Neural cell (in vitro differentiated cells): ENCODE measurements at regions not wholly inside any gene's neighbourhood (a gene's known extent, or its start where the extent isn't known, plus 50 kb on each side); places are given as distances from the start of the nearest gene placed in this dataset.

Experiments
- H2AFZ ChIP-seq: fragments of 200-600, 300-800 bp; sonication (generic), shearing (Covaris generic); 2 replicates; pipeline ENCODE4 v1.6.0; 2014; ENCODE audit warnings: low read depth, mild to moderate bottlenecking, antibody characterized with exemption, low read length, moderate library complexity
- H3F3A ChIP-seq: fragments of 200-600 bp; shearing (Covaris generic); 2 replicates; pipeline ENCODE4 v1.6.1; 2016; ENCODE audit warnings: mild to moderate bottlenecking, moderate library complexity, mixed read lengths, antibody characterized with exemption, low read length; ENCODE audit not compliant: insufficient read depth, poor library complexity, severe bottlenecking
- H3K27ac ChIP-seq: fragments of 200-600, 300-800 bp; sonication (generic), shearing (Covaris generic); 2 replicates; pipeline ENCODE4 v1.5.1; 2014; ENCODE audit warnings: mild to moderate bottlenecking, low read length, moderate library complexity
- H3K27me3 ChIP-seq: fragments of 300-800, 200-600 bp; sonication (generic), shearing (Covaris generic); 2 replicates; pipeline ENCODE4 v1.6.0; 2014; ENCODE audit warnings: mild to moderate bottlenecking, low read depth, low read length, moderate library complexity; ENCODE audit not compliant: insufficient read depth
- H3K36me3 ChIP-seq: fragments of 300-800, 200-600 bp; sonication (generic), shearing (Covaris generic); 2 replicates; pipeline ENCODE4 v1.5.1; 2014; ENCODE audit warnings: mild to moderate bottlenecking, antibody characterized with exemption, low read length, moderate library complexity; ENCODE audit not compliant: insufficient read depth
- H3K4me2 ChIP-seq: fragments of 300-800, 200-600 bp; sonication (generic), shearing (Covaris generic); 2 replicates; pipeline ENCODE4 v1.6.0; 2014; ENCODE audit warnings: mild to moderate bottlenecking, low read length
- H3K4me3 ChIP-seq: fragments of 300-800, 200-600 bp; sonication (generic), shearing (Covaris generic); 2 replicates; pipeline ENCODE4 v1.5.1; 2014; ENCODE audit warnings: mild to moderate bottlenecking, low read length, moderate library complexity
- H3K79me2 ChIP-seq: fragments of 200-600 bp; shearing (Covaris generic); replicated peaks from 2 replicates; pipeline ENCODE4 v1.6.0; 2014; ENCODE audit warnings: mild to moderate bottlenecking, low read length, moderate library complexity; ENCODE audit not compliant: insufficient read depth
- H3K9ac ChIP-seq: fragments of 300-800, 200-600 bp; sonication (generic), shearing (Covaris generic); 2 replicates; pipeline ENCODE4 v1.6.1; 2016; ENCODE audit warnings: mild to moderate bottlenecking, low read length, mixed read lengths
- H3K9me2 ChIP-seq: fragments of 200-600 bp; shearing (Covaris generic); 2 replicates; pipeline ENCODE4 v1.6.1; 2016; ENCODE audit warnings: mild to moderate bottlenecking, low read length, mixed read lengths; ENCODE audit not compliant: insufficient read depth
- H3K9me3 ChIP-seq: fragments of 200-600, 300-800 bp; sonication (generic), shearing (Covaris generic); 2 replicates; pipeline ENCODE4 v1.6.1; 2016; ENCODE audit warnings: mild to moderate bottlenecking, mixed run types, low read length, moderate library complexity, mixed read lengths
- H4K20me1 ChIP-seq: fragments of 200-600 bp; shearing (Covaris generic); 2 replicates; pipeline ENCODE4 v1.6.1; 2016; ENCODE audit warnings: mild to moderate bottlenecking, mixed run types; ENCODE audit not compliant: insufficient read depth
- EP300 ChIP-seq: fragments of 450-650 bp; conservative IDR thresholded peaks from 2 replicates; pipeline ENCODE4 v1.6.1; 2014; ENCODE audit warnings: antibody characterized with exemption, mild to moderate bottlenecking, moderate library complexity; ENCODE audit not compliant: poor library complexity, severe bottlenecking
- EZH2 ChIP-seq: fragments of 200-600, 300-800 bp; shearing (Covaris generic), sonication (generic); IDR thresholded peaks from 2 replicates; pipeline ENCODE4 v1.6.1; 2014; ENCODE audit warnings: antibody characterized with exemption, low read length, borderline replicate concordance, mild to moderate bottlenecking; ENCODE audit not compliant: insufficient read depth, poor library complexity, severe bottlenecking
- MXI1 ChIP-seq: fragments of 450-650 bp; conservative IDR thresholded peaks from 2 replicates; pipeline ENCODE4 v1.6.1; 2014; ENCODE audit warnings: antibody characterized with exemption, mild to moderate bottlenecking; ENCODE audit not compliant: poor library complexity, severe bottlenecking
- POLR2AphosphoS5 ChIP-seq: IDR thresholded peaks from 2 replicates; pipeline ENCODE4 v1.6.1; 2012
- RAD21 ChIP-seq: fragments of 450-650 bp; conservative IDR thresholded peaks from 2 replicates; pipeline ENCODE4 v1.6.1; 2014; ENCODE audit warnings: antibody characterized with exemption, mild to moderate bottlenecking, moderate library complexity
- SMC3 ChIP-seq: fragments of 450-650 bp; conservative IDR thresholded peaks from 2 replicates; pipeline ENCODE4 v1.6.1; 2014; ENCODE audit warnings: antibody characterized with exemption, mild to moderate bottlenecking, moderate library complexity; ENCODE audit not compliant: poor library complexity
- TAF1 ChIP-seq: IDR thresholded peaks from 2 replicates; pipeline ENCODE4 v1.6.1; 2012; ENCODE audit warnings: low read depth
- TF ChIP-seq, protein P1 (sequence below): IDR thresholded peaks from 2 replicates; pipeline ENCODE4 v1.6.1; 2012; ENCODE audit warnings: borderline replicate concordance
- TF ChIP-seq, protein P2 (sequence below): fragments of 450-650 bp; IDR thresholded peaks from 2 replicates; pipeline ENCODE4 v1.5.1; 2014; ENCODE audit warnings: antibody characterized with exemption, mild to moderate bottlenecking, moderate library complexity; ENCODE audit not compliant: poor library complexity, severe bottlenecking

DNA sequence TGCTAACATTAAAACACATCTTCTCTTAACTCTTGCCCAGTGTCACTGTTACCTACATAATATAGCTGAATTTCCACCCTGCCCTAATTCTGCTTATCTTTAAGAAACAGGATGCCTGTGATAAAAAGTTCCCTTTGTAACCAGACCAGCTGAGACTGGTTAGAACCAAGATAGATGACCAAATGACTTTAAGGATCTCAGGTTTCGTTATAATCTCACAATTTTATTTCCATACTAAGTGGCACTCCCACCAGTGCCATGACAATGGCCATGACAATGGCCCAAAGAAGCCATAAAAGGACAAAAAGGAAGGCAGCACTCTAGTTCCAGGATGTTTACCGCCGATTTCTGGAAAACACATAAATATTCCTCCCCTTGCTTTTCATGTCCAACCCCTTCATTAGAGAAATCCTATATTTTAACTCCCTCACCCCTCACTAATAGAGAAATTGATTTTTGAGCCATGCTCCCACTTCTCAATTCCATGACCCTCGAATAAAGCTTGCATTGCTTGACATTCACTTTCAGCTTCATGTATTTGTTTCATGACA, 126.1 kb downstream of the ELAPOR2 start:
- no peaks in the 10 kb centered on the region for H3K79me2 ChIP-seq

GRCh38 chr7:86932038-86932512, 127.4 kb downstream of the ELAPOR2 start:
- Histone ChIP-seq H3K9me3 (no peaks in the 10 kb centered on the region), H2AFZ (no peak overlapping the region), H3K9me2 (no peaks in the 10 kb centered on the region), H3F3A (no peaks in the 10 kb centered on the region), H3K27me3 (no peaks in the 10 kb centered on the region), H3K36me3 (no peaks in the 10 kb centered on the region), H3K4me2 (no peak overlapping the region), H3K9ac (no peak overlapping the region), H3K79me2 (no peaks in the 10 kb centered on the region), H3K27ac (no peak overlapping the region), H3K4me3 (no peak overlapping the region), H4K20me1 (no peaks in the 10 kb centered on the region)
- no peak for TF ChIP-seq EP300
- TF ChIP-seq RAD21 = no peak
- TF ChIP-seq SMC3 = no peak
- TF ChIP-seq POLR2AphosphoS5 = no peak
- no peak for TF ChIP-seq MXI1
- TF ChIP-seq, protein P1, sequence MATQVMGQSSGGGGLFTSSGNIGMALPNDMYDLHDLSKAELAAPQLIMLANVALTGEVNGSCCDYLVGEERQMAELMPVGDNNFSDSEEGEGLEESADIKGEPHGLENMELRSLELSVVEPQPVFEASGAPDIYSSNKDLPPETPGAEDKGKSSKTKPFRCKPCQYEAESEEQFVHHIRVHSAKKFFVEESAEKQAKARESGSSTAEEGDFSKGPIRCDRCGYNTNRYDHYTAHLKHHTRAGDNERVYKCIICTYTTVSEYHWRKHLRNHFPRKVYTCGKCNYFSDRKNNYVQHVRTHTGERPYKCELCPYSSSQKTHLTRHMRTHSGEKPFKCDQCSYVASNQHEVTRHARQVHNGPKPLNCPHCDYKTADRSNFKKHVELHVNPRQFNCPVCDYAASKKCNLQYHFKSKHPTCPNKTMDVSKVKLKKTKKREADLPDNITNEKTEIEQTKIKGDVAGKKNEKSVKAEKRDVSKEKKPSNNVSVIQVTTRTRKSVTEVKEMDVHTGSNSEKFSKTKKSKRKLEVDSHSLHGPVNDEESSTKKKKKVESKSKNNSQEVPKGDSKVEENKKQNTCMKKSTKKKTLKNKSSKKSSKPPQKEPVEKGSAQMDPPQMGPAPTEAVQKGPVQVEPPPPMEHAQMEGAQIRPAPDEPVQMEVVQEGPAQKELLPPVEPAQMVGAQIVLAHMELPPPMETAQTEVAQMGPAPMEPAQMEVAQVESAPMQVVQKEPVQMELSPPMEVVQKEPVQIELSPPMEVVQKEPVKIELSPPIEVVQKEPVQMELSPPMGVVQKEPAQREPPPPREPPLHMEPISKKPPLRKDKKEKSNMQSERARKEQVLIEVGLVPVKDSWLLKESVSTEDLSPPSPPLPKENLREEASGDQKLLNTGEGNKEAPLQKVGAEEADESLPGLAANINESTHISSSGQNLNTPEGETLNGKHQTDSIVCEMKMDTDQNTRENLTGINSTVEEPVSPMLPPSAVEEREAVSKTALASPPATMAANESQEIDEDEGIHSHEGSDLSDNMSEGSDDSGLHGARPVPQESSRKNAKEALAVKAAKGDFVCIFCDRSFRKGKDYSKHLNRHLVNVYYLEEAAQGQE = no peak
- TF ChIP-seq EZH2 = no peak
- TF ChIP-seq, protein P2, sequence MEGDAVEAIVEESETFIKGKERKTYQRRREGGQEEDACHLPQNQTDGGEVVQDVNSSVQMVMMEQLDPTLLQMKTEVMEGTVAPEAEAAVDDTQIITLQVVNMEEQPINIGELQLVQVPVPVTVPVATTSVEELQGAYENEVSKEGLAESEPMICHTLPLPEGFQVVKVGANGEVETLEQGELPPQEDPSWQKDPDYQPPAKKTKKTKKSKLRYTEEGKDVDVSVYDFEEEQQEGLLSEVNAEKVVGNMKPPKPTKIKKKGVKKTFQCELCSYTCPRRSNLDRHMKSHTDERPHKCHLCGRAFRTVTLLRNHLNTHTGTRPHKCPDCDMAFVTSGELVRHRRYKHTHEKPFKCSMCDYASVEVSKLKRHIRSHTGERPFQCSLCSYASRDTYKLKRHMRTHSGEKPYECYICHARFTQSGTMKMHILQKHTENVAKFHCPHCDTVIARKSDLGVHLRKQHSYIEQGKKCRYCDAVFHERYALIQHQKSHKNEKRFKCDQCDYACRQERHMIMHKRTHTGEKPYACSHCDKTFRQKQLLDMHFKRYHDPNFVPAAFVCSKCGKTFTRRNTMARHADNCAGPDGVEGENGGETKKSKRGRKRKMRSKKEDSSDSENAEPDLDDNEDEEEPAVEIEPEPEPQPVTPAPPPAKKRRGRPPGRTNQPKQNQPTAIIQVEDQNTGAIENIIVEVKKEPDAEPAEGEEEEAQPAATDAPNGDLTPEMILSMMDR = no peak
- no peak for TF ChIP-seq TAF1

More for the DNA sequence above, 126.1 kb downstream of the ELAPOR2 start:
- no peak for TF ChIP-seq POLR2AphosphoS5
- TF ChIP-seq, protein P1 = no peak
- TF ChIP-seq MXI1 = no peak
- TF ChIP-seq SMC3 = no peak
- Histone ChIP-seq H3K27me3 (no peaks in the 10 kb centered on the region), H3K36me3 (no peaks in the 10 kb centered on the region), H3K9me2 (no peaks in the 10 kb centered on the region), H3K9me3 (no peaks in the 10 kb centered on the region), H4K20me1 (no peaks in the 10 kb centered on the region), H2AFZ (no peak overlapping the region), H3K4me3 (no peak overlapping the region), H3K27ac (no peak overlapping the region), H3K9ac (no peak overlapping the region), H3K4me2 (no peak overlapping the region), H3F3A (no peaks in the 10 kb centered on the region)
